ENCODE measurements at regions not wholly inside any gene's neighbourhood (a gene's known extent, or its start where the extent isn't known, plus 50 kb on each side); places are given as distances from the start of the nearest gene placed in this dataset.

DNA sequence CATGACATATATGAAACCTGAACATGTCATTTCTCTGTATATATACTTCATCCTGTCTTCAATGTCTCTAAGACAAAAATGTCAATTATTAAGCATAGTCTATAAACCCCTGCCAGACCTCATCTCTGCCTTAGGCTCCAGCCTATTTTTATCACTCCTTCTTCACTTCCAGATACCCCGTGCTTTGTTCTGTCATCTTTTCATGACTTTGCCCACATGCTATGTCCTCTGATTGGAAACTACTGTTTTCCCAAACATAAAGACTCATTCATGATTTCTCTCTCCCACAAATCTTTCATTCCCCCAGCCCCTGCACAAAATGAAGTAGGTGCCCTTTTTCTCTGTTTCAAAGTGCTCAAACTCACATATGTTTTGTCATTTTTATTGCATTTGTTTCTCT, 1503.9 kb downstream of the DPP10 start:
- no peak for TF ChIP-seq YY1 (IDR thresholded peaks at IDR 0.05; ENCODE audit: insufficient read depth, insufficient read length)
- no peak for TF ChIP-seq SUZ12 (IDR thresholded peaks at IDR 0.05; ENCODE audit: extremely low read depth, insufficient read depth, insufficient read length)
